OCI-LY7 (cell line): ENCODE measurements at regions not wholly inside any gene's neighbourhood (a gene's known extent, or its start where the extent isn't known, plus 50 kb on each side); places are given as distances from the start of the nearest gene placed in this dataset.

ENCODE experiments used
- BruUV-seq: library from RNA; stranded (reverse); fragments of 400-500 nt; replicated peaks from 2 replicates; lab custom pipeline; 2021; lab: Mats Ljungman, UMichigan
- CTCF ChIA-PET: fragments of 300-600 bp; sonication (Branson Sonifier 250); formaldehyde crosslinking; loops from one replicate; lab custom pipeline; 2022; ENCODE audit warnings: antibody characterized with exemption; ENCODE audit not compliant: unreplicated experiment; lab: Charles Lee
- POLR2A ChIA-PET: fragments of 300-600 bp; sonication (Branson Sonifier 250); formaldehyde crosslinking; loops from one replicate; lab custom pipeline; 2022; ENCODE audit warnings: antibody characterized with exemption; lab: Charles Lee
- DNase-seq: peaks from one replicate; pipeline ENCODE4 v3.0.0-alpha.2; 2015; ENCODE audit warnings: low spot score
- H2AFZ ChIP-seq: fragments of 200-600 bp; sonication (generic), shearing (Covaris generic); 2 replicates; pipeline ENCODE4 v1.6.1; 2014; ENCODE audit warnings: mild to moderate bottlenecking, antibody characterized with exemption, low read length, moderate library complexity
- H3K27ac ChIP-seq: fragments of 200-600 bp; sonication (generic); 2 replicates; pipeline ENCODE4 v1.5.1; 2014; ENCODE audit warnings: mixed run types, low read depth, mild to moderate bottlenecking, moderate library complexity, low read length, inconsistent platforms; ENCODE audit not compliant: poor library complexity, severe bottlenecking
- H3K36me3 ChIP-seq: fragments of 200-600 bp; sonication (generic); 2 replicates; pipeline ENCODE4 v1.6.1; 2014; ENCODE audit warnings: mild to moderate bottlenecking, antibody characterized with exemption, low read length, moderate library complexity, mixed read lengths; ENCODE audit not compliant: insufficient read depth
- H3K4me1 ChIP-seq: fragments of 200-600 bp; sonication (generic); 2 replicates; pipeline ENCODE4 v1.5.1; 2014; ENCODE audit warnings: mild to moderate bottlenecking, low read length; ENCODE audit not compliant: insufficient read depth, poor library complexity, severe bottlenecking
- H3K4me2 ChIP-seq: fragments of 200-600 bp; sonication (generic); 2 replicates; pipeline ENCODE4 v1.6.1; 2014; ENCODE audit warnings: mild to moderate bottlenecking, low read length
- H3K4me3 ChIP-seq: fragments of 200-600 bp; sonication (generic); 2 replicates; pipeline ENCODE4 v1.5.1; 2014; ENCODE audit warnings: mild to moderate bottlenecking, low read depth, low read length; ENCODE audit not compliant: poor library complexity, severe bottlenecking
- H3K79me2 ChIP-seq: fragments of 200-600 bp; sonication (generic); 2 replicates; pipeline ENCODE4 v1.6.1; 2016; ENCODE audit warnings: low read depth, mild to moderate bottlenecking, low read length, moderate library complexity, mixed read lengths; ENCODE audit not compliant: insufficient read depth
- H3K9me2 ChIP-seq: fragments of 200-600 bp; sonication (generic); 2 replicates; pipeline ENCODE4 v1.6.1; 2016; ENCODE audit warnings: mild to moderate bottlenecking, low read length, mixed read lengths; ENCODE audit not compliant: insufficient read depth
- H3K9me3 ChIP-seq: fragments of 200-600 bp; sonication (generic); 2 replicates; pipeline ENCODE4 v1.6.1; 2014; ENCODE audit warnings: mild to moderate bottlenecking, mixed run types, low read length, mixed read lengths
- H4K20me1 ChIP-seq: fragments of 200-600 bp; sonication (generic); 2 replicates; pipeline ENCODE4 v1.6.1; 2014; ENCODE audit warnings: mild to moderate bottlenecking, antibody characterized with exemption, low read length, moderate library complexity, mixed read lengths; ENCODE audit not compliant: insufficient read depth
- CTCF ChIP-seq: fragments of 200-600 bp; sonication (generic); conservative IDR thresholded peaks from 2 replicates; pipeline ENCODE4 v1.5.1; 2014; ENCODE audit warnings: mild to moderate bottlenecking, antibody characterized with exemption, low read length, moderate library complexity, mixed read lengths
- EZH2phosphoT487 ChIP-seq: fragments of 200-600 bp; sonication (generic); IDR thresholded peaks from 2 replicates; pipeline ENCODE4 v1.6.1; 2018; ENCODE audit warnings: low read depth, borderline replicate concordance, mild to moderate bottlenecking, mixed run types, antibody characterized with exemption, low read length, moderate library complexity, mixed read lengths
- intact Hi-C: fragments of 100-400 bp; cut with micrococcal nuclease; formaldehyde crosslinking; loops from one replicate; pipeline ENCODE4 v1.10.0; 2022; ENCODE audit not compliant: unreplicated experiment

DNA sequence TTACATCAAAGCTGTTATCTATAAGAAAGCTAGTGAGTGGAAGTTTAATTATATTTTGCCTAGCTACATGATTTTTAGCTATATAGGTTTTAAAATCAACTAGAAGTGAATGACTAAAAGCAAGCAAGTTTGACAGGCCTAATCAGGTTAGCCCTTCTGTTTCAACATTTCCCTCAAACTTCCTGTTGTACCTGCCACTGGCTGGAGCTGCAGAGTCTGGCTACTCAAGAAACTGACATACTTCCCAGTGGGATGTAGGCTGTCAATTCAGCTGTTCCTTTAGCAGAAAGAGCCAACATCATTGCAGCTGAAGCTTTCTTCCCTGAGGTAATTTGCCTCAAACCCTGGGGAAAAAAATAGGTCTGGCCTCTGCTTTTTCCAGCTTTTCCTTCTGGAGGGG, 87.1 kb upstream of the TNR start:
- Histone ChIP-seq H3K9me2 (no peaks in the 10 kb centered on the region), H3K36me3 (no peaks in the 10 kb centered on the region), H3K4me1 (no peaks in the 10 kb centered on the region), H4K20me1 (no peaks in the 10 kb centered on the region), H2AFZ (no peak overlapping the region), H3K79me2 (no peaks in the 10 kb centered on the region), H3K4me3 (no peak overlapping the region), H3K4me2 (no peak overlapping the region), H3K27ac (no peak overlapping the region), H3K9me3 (no peaks in the 10 kb centered on the region)
- ChIA-PET POLR2A (interaction anchor here (1.2 kb wide), 1 partner anchor 22 kb away, joined by 3 read pairs; no protein-coding TSS in a partner anchor), CTCF (no interaction called here)
- no peak for DNase-seq
- no peak for TF ChIP-seq EZH2phosphoT487
- no peak for TF ChIP-seq CTCF
- intact Hi-C loops = no loop called here
- no TSS peak for BruUV-seq

GRCh38 chr1:175829845-175830244, 86.5 kb upstream of the TNR start:
- Histone ChIP-seq H4K20me1 (no peaks in the 10 kb centered on the region), H3K27ac (no peak overlapping the region), H3K79me2 (no peaks in the 10 kb centered on the region), H3K4me3 (no peak overlapping the region), H3K4me2 (no peak overlapping the region), H3K4me1 (no peaks in the 10 kb centered on the region), H3K9me2 (no peaks in the 10 kb centered on the region), H3K36me3 (no peaks in the 10 kb centered on the region), H2AFZ (no peak overlapping the region), H3K9me3 (no peaks in the 10 kb centered on the region)
- intact Hi-C loops = no loop called here
- ChIA-PET POLR2A (interaction anchor here (1.2 kb wide), 1 partner anchor 22 kb away, joined by 3 read pairs; no protein-coding TSS in a partner anchor), CTCF (no interaction called here)
- TF ChIP-seq CTCF = no peak
- DNase-seq = no peak
- BruUV-seq = no TSS peak

- H4K20me1 ChIP-seq = no peaks in the 10 kb centered on the region
- TF ChIP-seq EZH2phosphoT487 (no peak), CTCF (no peak)
- intact Hi-C loops = no loop called here
- CTCF ChIA-PET = no interaction called here
- no peaks in the 10 kb centered on the region for H3K36me3 ChIP-seq
- H2AFZ ChIP-seq = no peak overlapping the region
- no peaks in the 10 kb centered on the region for H3K79me2 ChIP-seq
- POLR2A ChIA-PET = no interaction called here
- DNase-seq = peak; percentile 10
- no peaks in the 10 kb centered on the region for H3K4me1 ChIP-seq
- no peak overlapping the region for H3K4me2 ChIP-seq
- no peaks in the 10 kb centered on the region for H3K9me3 ChIP-seq
- BruUV-seq = no TSS peak
- H3K27ac ChIP-seq = no peak overlapping the region
- H3K4me3 ChIP-seq = no peak overlapping the region
- H3K9me2 ChIP-seq = no peaks in the 10 kb centered on the region
These were observed 83.3 kb upstream of the TNR start for GRCh38 chr1:175826705-175827104.
